HUDEP-2 (cell line): ENCODE measurements at regions not wholly inside any gene's neighbourhood (a gene's known extent, or its start where the extent isn't known, plus 50 kb on each side); places are given as distances from the start of the nearest gene placed in this dataset.
"Not testable (repeated sequence)": the region's sequence is repeated elsewhere in the genome, so short reads cannot be mapped to it uniquely, and the experiment has no call there.

ENCODE experiments used
- DNase-seq, 76 experiments: peaks; one replicate each; lab custom pipeline; 2025; ENCODE audit not compliant: unreplicated experiment in 76 of 76; lab: John Stamatoyannopoulos, UW

GRCh38 chr2:195538937-195539336 is 118.1 kb upstream of the SLC39A10 start:
- no peak for DNase-seq

GRCh38 chr2:195537811-195538210 is 119.2 kb upstream of the SLC39A10 start:
- peak in 12 of 76 experiments; percentile 5 to 66 (median 20) for DNase-seq

- peak in 11 of 76 experiments; percentile 8 to 41 (median 21) for DNase-seq
Measured at GRCh38 chr2:195536906-195537305, 120.1 kb upstream of the SLC39A10 start.

GRCh38 chr2:195535911-195536522 is 121.0 kb upstream of the SLC39A10 start:
- peak in 70 of 76 experiments; percentile 6 to 81 (median 54) for DNase-seq

GRCh38 chr2:195534971-195535370 is 122.1 kb upstream of the SLC39A10 start:
- DNase-seq = no peak

GRCh38 chr2:195533771-195534642 is 123.0 kb upstream of the SLC39A10 start:
- peak in 30 of 76 experiments; percentile 2 to 54 (median 20) for DNase-seq

GRCh38 chr2:195532628-195533271 is 124.3 kb upstream of the SLC39A10 start:
- DNase-seq = peak in 25 of 76 experiments; percentile 7 to 71 (median 32)

- DNase-seq = no peak
Measured at GRCh38 chr2:195532255-195532627, 124.8 kb upstream of the SLC39A10 start.

GRCh38 chr2:195531754-195532153 is 125.3 kb upstream of the SLC39A10 start:
- peak in 1 of 76 experiments; percentile 12 for DNase-seq

GRCh38 chr2:195523242-195523641 is 133.8 kb upstream of the SLC39A10 start:
- not testable (repeated sequence) for DNase-seq

- no peak for DNase-seq
Measured at GRCh38 chr2:195521589-195521988, 135.4 kb upstream of the SLC39A10 start.

- DNase-seq = no peak
Measured at GRCh38 chr2:195520671-195521155, 136.3 kb upstream of the SLC39A10 start.

GRCh38 chr2:195515551-195515950 is 141.5 kb upstream of the SLC39A10 start:
- no peak for DNase-seq

GRCh38 chr2:195514365-195514764 is 142.7 kb upstream of the SLC39A10 start:
- no peak for DNase-seq

GRCh38 chr2:195513119-195513518 is 143.9 kb upstream of the SLC39A10 start:
- DNase-seq = peak in 71 of 76 experiments; percentile 8 to 91 (median 61)

GRCh38 chr2:195509551-195509950 is 147.5 kb upstream of the SLC39A10 start:
- DNase-seq = no peak

- DNase-seq = peak in 2 of 76 experiments; percentile 21 to 34
Measured at GRCh38 chr2:195508139-195508455, 148.9 kb upstream of the SLC39A10 start.

- peak in 3 of 76 experiments; percentile 2 to 20 (median 16) for DNase-seq
Measured at GRCh38 chr2:195507447-195508138, 149.4 kb upstream of the SLC39A10 start.

GRCh38 chr2:195505701-195506100 is 151.3 kb upstream of the SLC39A10 start:
- no peak for DNase-seq

- DNase-seq = no peak
Measured at GRCh38 chr2:195503208-195503607, 153.8 kb upstream of the SLC39A10 start.

- no peak for DNase-seq
Measured at GRCh38 chr2:195501746-195502145, 155.3 kb upstream of the SLC39A10 start.
